ENCODE measurements at regions not wholly inside any gene's neighbourhood (a gene's known extent, or its start where the extent isn't known, plus 50 kb on each side); places are given as distances from the start of the nearest gene placed in this dataset.

DNA sequence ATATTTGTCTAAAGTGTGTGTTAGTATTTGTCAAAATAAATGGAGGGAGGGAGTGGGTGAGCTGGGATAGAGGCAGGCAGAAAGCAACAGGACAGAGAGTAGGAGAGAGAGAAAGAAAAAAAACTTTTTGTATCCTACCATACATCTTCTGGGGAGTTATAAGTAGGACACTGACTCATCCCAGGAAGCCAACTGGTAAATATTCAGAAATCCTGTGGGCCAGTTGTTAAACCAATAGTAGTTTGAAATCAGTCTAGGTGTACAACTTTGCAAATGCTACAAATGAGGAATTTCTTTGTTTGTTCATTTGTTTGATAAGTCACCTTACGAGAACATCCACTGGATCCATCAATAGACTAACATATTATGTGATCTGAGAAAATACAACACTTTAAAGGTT, 980.9 kb downstream of the GATA3 start:
- DNase-seq (ENCODE audit: low spot score) (no peak), ATAC-seq (ENCODE audit: low FRiP score) (no peak)
- TF ChIP-seq, protein P1, sequence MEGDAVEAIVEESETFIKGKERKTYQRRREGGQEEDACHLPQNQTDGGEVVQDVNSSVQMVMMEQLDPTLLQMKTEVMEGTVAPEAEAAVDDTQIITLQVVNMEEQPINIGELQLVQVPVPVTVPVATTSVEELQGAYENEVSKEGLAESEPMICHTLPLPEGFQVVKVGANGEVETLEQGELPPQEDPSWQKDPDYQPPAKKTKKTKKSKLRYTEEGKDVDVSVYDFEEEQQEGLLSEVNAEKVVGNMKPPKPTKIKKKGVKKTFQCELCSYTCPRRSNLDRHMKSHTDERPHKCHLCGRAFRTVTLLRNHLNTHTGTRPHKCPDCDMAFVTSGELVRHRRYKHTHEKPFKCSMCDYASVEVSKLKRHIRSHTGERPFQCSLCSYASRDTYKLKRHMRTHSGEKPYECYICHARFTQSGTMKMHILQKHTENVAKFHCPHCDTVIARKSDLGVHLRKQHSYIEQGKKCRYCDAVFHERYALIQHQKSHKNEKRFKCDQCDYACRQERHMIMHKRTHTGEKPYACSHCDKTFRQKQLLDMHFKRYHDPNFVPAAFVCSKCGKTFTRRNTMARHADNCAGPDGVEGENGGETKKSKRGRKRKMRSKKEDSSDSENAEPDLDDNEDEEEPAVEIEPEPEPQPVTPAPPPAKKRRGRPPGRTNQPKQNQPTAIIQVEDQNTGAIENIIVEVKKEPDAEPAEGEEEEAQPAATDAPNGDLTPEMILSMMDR (IDR thresholded peaks at IDR 0.05), result no peak

DNA sequence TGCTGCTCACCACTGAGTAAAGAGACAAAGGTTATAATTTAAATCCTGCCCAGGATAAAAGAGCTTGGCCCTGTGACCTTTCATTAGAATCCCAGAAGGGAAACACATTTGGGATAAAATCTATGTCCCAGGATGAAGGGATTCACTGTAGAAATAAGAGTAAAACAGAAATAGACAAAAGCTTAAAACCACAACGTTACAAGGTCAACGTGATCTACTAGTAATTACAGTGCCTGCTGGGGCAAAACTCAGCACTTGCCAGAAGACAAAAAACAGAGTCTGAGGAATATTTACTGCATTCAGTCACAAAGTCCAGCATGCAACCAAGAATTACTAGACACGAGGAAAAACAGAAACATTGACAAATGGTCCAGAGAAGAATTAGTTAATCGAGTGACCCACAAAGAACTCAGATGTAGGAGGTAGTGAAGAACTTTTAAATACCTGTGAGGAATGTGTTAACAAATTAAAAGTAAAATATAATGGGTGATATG, 982.3 kb downstream of the GATA3 start:
- DNase-seq (ENCODE audit: low spot score) (no peak), ATAC-seq (ENCODE audit: low FRiP score) (no peak)
- TF ChIP-seq, protein P1 (IDR thresholded peaks at IDR 0.05), result no peak

DNA sequence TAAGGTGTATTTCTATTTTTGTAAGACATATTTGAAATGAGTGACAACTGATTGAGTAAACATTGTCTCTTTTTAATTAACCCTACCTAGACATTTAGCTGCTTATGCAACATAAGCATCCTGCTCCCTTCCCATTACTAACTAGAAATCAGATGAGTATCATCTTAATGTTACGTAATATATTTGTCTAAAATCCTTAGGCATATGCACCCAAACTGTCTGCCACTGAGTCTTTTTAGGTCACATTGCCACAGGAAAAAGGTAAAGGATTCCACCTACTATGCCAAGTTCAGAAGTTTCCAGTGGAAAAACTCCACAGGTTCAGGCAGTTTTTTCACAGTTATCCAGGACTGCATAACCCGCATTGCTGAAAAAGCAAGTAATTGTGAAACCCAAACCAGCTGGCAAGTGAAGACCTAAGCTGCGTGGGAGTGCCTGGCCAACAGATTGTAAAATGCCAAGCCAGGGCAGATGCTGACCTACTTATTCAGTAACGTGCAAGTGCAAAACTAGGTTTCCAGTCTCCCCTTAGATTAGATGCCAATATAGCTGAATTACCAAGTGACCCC, 983.7 kb downstream of the GATA3 start:
- DNase-seq (ENCODE audit: low spot score) (no peak), ATAC-seq (ENCODE audit: low FRiP score) (peak; percentile 90)
- TF ChIP-seq, protein P1 (IDR thresholded peaks at IDR 0.05), result no peak

DNA sequence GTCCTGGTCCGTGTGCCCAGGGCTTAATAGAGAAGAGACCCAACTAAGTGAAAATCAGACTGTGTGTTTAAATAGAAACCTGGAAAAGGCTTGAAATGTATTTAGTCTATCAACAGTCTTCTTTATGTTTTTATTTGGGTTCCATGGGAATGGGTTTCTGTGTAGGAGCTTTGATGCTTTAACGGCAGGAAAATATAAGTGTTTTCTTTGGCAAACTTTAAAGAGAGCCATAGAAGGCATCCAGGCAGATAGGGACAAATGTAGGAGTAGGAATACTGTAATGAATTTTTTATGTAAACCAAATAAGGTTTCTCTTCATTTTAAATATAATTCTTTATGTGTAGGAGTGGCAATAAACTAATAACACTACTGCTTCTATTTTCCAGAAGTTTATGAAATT, 989.0 kb downstream of the GATA3 start:
- ATAC-seq (ENCODE audit: low FRiP score) (no peak), DNase-seq (ENCODE audit: low spot score) (no peak)
- TF ChIP-seq, protein P1 (IDR thresholded peaks at IDR 0.05), result no peak

DNA sequence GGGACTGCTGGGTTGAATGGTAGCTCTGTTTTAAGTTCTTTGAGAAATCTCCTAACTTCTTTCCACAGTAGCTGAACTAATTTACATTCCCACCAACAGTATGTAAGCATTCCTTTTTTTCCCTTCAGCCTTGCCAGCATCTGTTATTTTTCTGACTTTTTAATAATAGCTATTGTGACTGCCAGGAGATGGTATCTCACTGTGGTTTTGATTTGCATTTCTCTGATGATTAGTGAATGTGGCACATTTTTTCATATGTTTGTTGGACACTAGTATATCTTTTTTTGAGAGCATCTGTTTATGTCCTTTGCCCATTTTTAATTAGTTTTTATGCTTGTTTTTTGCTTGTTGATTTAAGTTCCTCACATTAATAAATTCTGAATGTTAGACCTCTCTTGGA, 990.8 kb downstream of the GATA3 start:
- DNase-seq (ENCODE audit: low spot score), result no peak

DNA sequence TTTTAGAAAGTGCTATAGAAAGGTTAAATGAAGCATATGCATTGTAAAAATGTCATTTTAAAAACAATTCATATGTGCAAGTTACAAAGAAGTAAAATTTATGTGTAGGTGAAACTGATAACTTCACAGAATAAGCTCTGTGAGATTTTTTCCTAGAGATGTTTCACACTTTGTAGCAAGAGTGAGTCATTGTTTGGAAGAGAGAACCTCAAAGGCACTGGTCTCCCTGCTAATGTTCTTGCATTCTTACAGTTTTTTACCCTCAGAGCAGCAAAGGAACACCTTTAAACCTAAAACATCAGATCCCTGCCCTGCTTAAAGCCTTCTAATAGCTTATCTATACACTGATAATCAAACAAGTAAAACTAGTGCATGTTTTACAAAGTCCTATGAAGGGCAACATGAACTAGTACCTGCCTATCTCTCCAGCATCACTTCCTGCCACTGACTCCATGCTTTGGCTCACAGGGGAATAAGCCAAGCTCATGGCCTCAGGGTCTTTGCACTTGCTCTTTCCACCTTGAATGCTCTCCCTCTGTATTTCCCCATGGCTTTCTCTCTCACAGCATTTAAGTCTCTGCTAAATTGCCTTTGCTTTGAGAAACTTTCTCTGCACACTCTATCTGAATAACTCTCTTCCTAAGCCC, 997.0 kb downstream of the GATA3 start:
- DNase-seq (ENCODE audit: low spot score), result no peak

More for the DNA sequence above, 990.8 kb downstream of the GATA3 start:
- TF ChIP-seq, protein P1 (IDR thresholded peaks at IDR 0.05), result no peak
- no peak for ATAC-seq (ENCODE audit: low FRiP score)

More for the DNA sequence above, 997.0 kb downstream of the GATA3 start:
- ATAC-seq (ENCODE audit: low FRiP score), result no peak
- TF ChIP-seq, protein P1 (IDR thresholded peaks at IDR 0.05), result no peak
